Esophagus mucosa (tissue), 1 donor: ENCODE measurements at regions not wholly inside any gene's neighbourhood (a gene's known extent, or its start where the extent isn't known, plus 50 kb on each side); places are given as distances from the start of the nearest gene placed in this dataset.
"Not testable (repeated sequence)": the region's sequence is repeated elsewhere in the genome, so short reads cannot be mapped to it uniquely, and the experiment has no call there.

Experiments
- ATAC-seq: fragments of 200-7000 bp; cut with Tn5 transposase; one replicate; pipeline ENCODE4 v1.9.1; 2020
- donor health status: DM: yes; HTN: yes; CAD: no.

GRCh38 chr1:56099766-56100265 lies 479.5 kb downstream of the PLPP3 start:
- ATAC-seq = no peak

GRCh38 chr1:56098946-56099345 lies 480.4 kb downstream of the PLPP3 start:
- ATAC-seq = no peak

- ATAC-seq = no peak
These were observed 481.6 kb downstream of the PLPP3 start for GRCh38 chr1:56097713-56098112.

GRCh38 chr1:56095696-56096665 lies 483.4 kb downstream of the PLPP3 start:
- no peak for ATAC-seq

GRCh38 chr1:56094168-56094567 lies 485.2 kb downstream of the PLPP3 start:
- no peak for ATAC-seq

GRCh38 chr1:56092684-56093570 lies 486.4 kb downstream of the PLPP3 start:
- no peak for ATAC-seq

- ATAC-seq = not testable (repeated sequence)
These were observed 489.5 kb downstream of the PLPP3 start for GRCh38 chr1:56089826-56090225.

- no peak for ATAC-seq
These were observed 495.1 kb downstream of the PLPP3 start for GRCh38 chr1:56084246-56084645.

GRCh38 chr1:56081736-56082135 lies 497.6 kb downstream of the PLPP3 start:
- no peak for ATAC-seq

GRCh38 chr1:56081173-56081572 lies 498.2 kb downstream of the PLPP3 start:
- no peak for ATAC-seq

GRCh38 chr1:56080123-56080522 lies 499.2 kb downstream of the PLPP3 start:
- peak; percentile 93 for ATAC-seq

- ATAC-seq = no peak
These were observed 500.0 kb downstream of the PLPP3 start for GRCh38 chr1:56079391-56079790.

GRCh38 chr1:56077206-56077605 lies 502.2 kb downstream of the PLPP3 start:
- no peak for ATAC-seq

GRCh38 chr1:56074007-56074651 lies 505.2 kb downstream of the PLPP3 start:
- no peak for ATAC-seq

GRCh38 chr1:56073614-56074006 lies 505.8 kb downstream of the PLPP3 start:
- ATAC-seq = no peak

GRCh38 chr1:56073206-56073605 lies 506.2 kb downstream of the PLPP3 start:
- no peak for ATAC-seq

- ATAC-seq = no peak
These were observed 507.1 kb downstream of the PLPP3 start for GRCh38 chr1:56072310-56072709.

- no peak for ATAC-seq
These were observed 508.0 kb downstream of the PLPP3 start for GRCh38 chr1:56071351-56071750.

GRCh38 chr1:56070601-56071000 lies 508.8 kb downstream of the PLPP3 start:
- no peak for ATAC-seq

- no peak for ATAC-seq
These were observed 509.5 kb downstream of the PLPP3 start for GRCh38 chr1:56069824-56070223.

GRCh38 chr1:56068908-56069307 lies 510.5 kb downstream of the PLPP3 start:
- peak; percentile 48 for ATAC-seq

- no peak for ATAC-seq
These were observed 511.2 kb downstream of the PLPP3 start for GRCh38 chr1:56068210-56068609.

- ATAC-seq = no peak
These were observed 513.6 kb downstream of the PLPP3 start for GRCh38 chr1:56065729-56066128.
